Cardiac septum (tissue), 1 donor: ENCODE measurements at regions not wholly inside any gene's neighbourhood (a gene's known extent, or its start where the extent isn't known, plus 50 kb on each side); places are given as distances from the start of the nearest gene placed in this dataset.

Source experiments
- DNase-seq: peaks from one replicate; pipeline ENCODE4 v3.0.0-alpha.2; 2020; ENCODE audit warnings: low spot score
- intact Hi-C: fragments of 100-400 bp; cut with DNase I; formaldehyde crosslinking; loops from one replicate; pipeline ENCODE4 v1.14.0; 2022
- donor health status: DM: no; HTN: no; CAD: no.

DNA sequence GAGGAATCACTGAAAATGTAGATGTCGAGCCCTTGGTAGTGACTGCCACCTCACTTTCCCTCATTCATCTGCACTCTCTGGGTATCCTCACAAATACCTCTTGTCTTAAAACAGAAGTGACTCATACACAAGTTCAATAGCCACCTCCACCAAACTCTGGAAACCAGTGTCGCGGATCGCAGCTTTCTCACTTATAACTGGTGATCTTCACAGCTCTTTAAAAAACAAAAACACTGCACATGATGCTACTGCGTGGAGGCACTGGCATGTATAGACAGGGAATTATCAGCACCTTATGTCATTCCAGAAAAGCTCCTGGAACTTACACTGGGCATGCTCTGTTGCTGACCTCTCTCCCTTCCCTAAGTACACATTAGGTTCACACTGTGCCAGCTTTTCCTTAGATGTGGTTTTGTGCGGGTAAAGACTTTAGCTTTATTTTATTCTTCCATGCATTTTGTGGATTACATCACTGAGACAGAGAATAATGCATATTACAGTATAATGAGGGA is 425.5 kb upstream of the CADM1 start:
- no peak for DNase-seq
- intact Hi-C loops: no loop called here

DNA sequence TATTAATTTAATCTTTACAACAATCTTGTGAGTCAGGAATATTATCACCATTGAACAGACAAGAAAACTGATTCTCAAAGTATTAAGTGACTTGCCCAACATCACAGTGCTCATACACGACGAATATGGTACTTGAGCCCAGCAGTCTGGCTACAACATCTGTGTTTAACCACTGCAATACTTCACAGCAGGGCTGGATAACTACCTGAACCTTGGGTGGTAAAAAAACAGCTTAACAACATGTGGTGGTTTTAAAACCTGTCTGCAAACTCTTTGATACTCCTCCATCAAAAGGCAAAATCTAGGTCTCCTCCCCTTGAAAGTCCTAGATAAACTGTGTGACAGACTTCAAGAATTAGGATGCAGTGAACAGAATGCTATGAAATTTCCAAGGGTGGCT is 424.6 kb upstream of the CADM1 start:
- DNase-seq: no peak

DNA sequence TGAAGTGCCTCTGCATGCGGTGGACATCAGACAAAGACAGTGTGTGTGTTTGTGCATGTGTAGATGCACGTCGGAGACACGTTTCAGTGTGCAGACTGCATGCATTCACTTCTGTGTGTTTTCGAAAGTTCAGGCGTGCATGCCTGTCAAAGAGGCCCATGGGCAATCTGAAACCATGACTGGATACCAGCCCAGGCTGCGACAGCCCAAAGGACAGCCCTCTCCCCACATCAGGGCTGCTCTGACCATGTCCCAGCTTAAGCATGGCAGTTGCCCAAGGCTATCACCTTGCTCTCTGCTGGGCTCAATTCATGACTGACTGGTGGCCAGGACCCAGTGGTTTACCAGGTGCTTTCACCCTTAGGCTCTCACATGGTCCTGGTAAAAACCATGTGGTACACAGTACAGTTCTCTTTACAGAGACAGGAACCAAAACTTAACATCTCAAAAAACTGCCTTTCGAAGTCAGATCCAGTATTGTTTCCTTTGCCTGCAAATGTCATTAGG is 423.7 kb upstream of the CADM1 start:
- DNase-seq: no peak
- intact Hi-C loops: no loop called here

More for the DNA sequence above, 424.6 kb upstream of the CADM1 start:
- intact Hi-C loops: no loop called here

DNA sequence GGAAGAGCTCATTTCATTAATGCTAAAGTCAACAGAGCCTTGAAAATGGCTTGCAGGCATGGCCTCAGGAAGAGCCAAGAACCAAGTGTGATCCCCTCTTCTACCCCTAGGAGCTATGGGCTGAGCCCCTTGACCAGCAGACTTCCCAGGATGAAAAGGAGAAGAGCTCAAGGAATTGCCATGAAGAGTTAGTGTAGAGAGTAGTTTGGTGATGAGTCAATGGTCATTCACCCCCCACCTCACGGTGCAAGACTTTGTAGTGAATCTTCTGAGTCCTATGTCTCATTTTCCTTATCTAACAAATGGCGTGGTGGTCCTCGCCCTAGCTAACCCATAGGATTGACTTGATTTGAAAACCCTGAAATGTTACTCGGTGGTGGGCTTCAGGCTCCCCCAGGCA is 422.4 kb upstream of the CADM1 start:
- intact Hi-C loops: no loop called here
- no peak for DNase-seq

DNA sequence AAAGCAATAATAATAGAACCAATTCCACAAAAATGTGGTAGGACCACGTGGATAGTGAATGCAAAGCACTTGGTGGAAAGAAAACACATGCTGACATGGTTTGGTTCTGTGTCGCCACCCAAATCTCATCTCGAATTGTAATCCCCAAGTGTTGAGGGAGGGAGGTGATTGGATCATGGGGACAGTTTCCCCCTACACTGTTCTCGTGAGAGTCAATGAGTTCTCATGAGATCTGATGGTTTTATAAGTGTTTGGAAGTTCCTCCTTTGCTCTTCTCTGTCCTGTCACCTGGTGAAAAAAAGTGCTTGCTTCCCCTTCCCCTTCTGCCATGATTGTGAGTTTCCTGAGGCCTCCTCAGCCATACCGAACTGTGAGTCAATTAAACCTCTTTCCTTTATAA is 421.9 kb upstream of the CADM1 start:
- intact Hi-C loops: no loop called here
- DNase-seq: no peak

DNA sequence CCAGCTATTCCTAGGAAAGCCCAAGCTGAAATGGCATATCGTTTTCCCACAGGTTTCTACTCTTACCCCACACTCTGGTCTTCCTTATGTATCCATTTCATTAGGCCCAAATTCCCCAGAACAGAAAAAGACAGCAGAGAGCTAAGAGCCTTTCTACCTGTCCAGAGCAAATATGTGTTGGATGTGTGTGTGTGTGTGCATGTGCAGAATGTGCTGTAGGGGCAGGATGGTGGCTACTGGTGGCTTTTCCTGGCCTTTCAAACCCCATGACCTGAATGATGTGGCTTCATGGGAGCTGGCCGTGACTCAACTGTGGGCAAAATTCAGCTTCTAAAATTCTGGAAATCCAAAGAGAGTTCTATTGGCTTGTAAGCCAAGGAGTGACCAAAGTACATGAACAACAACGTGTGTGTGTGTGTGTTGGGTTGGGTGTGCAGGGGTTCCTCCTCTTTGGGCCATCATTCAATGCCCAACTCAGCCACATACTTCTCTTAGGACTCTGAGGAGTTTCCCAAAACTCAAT is 421.4 kb upstream of the CADM1 start:
- intact Hi-C loops: no loop called here
- no peak for DNase-seq

DNA sequence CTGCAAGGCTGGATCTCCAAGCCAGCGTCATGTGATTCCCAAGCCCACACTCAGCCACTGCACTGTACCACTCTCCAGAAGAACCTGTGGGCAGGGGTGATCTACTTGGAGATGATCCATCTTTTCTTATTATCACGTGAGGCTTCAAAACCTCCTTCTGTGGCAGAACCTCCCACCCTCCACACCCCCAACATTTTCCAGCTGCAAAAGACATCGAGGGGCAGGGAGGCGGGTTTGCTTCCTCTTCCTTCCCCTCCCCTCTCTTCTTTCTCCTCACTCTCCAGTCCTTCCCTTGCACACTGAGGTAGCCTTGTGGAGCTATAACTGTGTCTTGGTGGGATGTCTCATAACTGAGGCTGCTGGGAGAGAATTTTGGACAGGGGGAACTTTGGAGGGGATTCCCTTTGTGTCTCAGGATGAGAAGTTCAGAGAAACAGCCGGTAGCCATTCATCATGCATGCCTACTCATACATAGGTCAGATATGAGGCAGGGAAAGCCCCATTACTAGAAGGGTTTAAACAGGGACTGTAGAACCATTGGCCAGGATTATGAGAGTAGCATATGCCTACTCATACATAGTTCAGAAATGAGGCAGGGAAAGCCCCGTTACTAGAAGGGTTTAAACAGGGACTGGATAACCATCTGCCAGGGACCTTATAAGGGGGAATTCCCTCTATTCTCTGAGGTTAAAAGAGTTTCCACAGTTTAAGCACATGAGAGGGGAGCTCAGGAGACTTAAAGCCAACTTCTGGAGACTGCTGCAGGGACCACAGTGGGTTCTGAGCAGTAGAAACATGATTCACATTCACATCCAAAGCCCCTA is 420.7 kb upstream of the CADM1 start:
- intact Hi-C loops: no loop called here
- no peak for DNase-seq

DNA sequence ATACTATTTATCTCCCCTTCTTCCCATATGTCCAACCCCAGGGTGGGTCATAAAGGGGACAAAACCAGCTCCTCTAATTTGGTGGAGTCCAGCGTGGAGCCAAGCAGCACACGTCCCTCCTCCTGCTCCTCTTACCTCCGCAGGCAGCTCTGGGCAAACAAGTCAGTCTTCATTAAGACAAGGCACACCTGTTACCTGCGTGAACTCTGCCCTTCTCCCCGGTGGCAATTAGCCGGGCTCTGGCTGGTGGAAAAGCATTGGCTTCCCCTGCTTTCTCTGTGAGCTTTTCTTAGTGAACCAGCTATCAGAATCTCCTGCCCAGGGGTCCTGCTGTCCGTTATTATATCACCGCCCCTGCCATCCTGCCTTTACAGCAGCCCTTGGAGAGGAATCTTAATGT is 418.7 kb upstream of the CADM1 start:
- intact Hi-C loops: no loop called here

DNA sequence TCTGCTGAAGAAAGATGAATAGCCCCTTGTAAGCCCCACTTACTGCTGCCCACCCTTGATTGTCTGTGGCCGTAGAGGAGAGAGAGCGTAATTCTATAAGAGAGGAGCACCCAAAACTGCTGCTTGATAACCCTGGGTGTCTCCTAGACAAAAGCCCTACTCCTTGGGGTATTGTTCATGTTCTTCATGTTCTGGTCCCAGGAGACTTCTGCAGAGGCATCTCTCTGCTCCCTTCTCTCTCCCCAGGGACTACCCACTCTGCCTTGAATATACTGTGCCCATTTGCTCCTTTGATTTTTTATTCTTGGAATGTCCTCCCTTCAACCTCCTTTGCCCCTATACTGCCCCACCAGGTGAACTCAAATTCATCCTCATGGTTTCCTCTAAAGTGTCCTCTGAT is 417.8 kb upstream of the CADM1 start:
- intact Hi-C loops: no loop called here
- DNase-seq: no peak

More for the DNA sequence above, 418.7 kb upstream of the CADM1 start:
- no peak for DNase-seq

DNA sequence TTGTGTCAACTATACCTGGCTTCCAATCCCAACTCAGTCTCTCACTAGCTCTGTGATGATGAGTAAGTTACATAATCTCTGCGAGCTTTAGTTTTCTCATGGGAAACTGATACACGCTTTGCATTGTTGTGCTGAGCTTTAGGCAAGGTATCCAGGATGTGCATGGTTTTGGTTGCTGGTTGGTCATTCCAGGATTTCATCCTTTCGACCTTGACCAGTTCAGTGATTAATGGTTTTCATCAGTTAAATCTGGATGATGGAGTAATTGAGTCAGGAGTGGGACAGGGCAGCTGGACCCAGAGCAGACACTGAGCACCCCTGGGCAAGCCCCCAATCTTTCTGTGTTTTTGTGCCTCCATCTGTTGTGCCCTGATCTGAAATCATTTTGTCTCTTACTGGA is 417.3 kb upstream of the CADM1 start:
- intact Hi-C loops: no loop called here
- DNase-seq: no peak

DNA sequence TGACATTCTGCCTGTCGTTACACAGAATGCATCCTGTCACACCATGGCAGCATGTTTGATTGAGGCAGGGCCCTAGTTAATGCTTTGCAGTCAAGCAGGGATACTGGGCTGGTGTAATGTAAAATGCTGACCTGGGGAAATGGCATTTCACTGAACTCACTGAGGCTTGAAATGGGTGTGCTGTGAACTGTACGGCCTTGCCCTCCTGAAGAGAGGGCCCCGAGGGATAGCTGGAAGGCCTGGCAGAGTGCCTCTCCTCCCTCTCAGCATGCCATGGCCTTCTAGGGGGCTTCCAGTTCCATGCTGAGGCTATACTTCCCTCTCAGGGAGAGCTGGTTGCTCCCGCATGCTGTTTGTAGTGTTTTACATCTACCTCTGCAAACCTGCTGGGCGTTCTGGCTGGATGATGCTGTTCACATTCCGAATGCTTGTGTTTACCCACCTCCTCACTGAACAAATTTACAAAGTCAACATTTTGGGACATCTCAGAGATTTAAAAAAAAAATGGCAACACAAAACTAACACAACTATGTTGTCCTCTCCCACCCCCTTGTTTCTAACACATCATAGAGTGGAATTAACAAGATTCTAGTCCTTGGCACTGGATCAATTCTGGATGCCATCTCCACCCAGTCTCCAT is 416.7 kb upstream of the CADM1 start:
- DNase-seq: no peak
- intact Hi-C loops: no loop called here

DNA sequence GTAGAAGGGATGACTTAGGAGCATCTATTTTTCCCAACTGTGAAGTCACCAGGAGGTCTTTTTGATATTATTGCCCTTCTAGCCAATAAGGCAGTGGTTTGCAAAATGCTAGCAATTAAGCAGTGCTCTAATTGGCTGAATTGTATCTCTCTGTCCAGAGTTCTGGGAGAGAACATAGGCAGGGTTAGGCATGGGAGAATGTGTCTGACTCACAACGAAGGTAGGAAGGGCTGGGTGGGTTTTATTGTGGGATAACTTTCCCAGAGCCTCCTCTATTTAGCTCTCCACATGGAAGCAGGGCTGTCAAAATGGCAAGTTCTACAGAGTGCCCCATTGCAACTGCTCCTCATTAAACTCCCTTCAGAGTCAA is 415.9 kb upstream of the CADM1 start:
- intact Hi-C loops: no loop called here
- DNase-seq: no peak

DNA sequence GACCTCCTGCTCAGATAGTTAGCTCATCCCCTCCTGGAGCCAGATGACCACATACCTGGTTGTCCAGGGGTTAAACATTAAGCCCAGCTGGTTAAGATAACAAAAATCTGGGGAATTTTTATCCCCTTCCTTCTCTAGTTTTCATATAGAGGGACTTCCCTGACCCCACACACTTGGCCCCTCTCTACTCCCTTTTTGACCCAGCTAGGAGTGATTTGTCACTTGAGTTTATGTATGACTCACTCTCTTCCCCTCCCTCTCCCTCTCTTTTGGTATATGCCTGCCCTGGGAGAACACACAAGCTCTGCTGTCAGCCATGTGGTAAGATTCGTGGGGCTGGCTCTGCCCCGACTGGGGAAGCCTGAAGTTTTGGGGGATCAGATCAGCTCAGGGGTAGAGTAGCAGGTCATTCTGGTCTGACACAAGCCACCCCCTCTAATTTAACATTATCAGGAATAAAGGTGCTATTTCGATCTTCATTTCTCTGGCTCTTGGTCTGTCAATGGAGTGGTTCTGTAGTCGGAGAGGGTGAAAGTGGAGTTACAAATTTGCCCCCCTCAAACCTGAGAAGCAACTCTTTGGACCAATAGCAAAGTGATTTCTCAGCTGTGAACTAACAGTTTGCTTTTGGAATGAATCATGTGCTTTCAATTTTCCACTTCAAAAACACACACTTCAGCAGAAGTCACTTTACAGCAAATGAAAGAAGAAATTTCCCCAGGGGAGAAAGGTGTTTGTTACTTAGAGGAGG is 415.3 kb upstream of the CADM1 start:
- intact Hi-C loops: no loop called here
- DNase-seq: no peak

DNA sequence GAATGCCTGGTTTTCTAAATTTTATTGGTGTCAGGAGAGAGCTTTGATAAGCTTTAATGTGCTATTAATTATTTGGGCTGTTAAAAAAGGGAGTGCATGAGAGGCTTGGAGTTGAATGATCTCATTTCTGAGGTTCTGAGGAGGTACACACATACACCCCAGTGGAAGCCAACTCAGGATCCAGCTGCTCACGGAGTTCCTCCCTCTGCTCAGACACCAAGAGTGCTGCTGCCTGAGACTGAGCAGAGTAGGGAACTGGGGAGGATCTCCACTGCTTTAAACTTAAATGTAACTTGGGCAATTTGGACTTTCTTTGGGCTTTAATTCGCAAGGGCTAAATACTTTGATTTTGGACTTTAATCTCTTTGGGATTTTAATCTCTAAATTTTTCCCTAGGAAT is 414.4 kb upstream of the CADM1 start:
- intact Hi-C loops: no loop called here
- no peak for DNase-seq

DNA sequence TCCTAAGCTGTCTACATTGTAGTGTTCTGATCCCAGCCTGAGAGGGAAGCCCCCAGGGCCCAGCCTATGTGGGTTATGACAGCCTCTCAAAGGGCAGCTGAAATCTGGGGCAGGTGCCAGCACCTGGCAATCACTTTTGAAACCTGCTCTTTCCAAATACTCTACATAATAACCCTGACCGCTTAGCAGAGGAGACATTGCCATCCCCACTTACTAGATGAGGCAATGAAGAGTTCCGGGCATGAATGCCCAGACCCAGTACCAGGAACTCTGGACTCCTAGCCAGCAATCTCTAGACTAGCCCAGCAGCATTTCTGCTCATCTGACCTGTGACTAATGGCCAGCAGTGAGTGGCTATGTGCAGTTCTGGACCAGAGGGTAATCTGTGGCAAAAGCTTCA is 412.4 kb upstream of the CADM1 start:
- intact Hi-C loops: no loop called here
- DNase-seq: no peak

DNA sequence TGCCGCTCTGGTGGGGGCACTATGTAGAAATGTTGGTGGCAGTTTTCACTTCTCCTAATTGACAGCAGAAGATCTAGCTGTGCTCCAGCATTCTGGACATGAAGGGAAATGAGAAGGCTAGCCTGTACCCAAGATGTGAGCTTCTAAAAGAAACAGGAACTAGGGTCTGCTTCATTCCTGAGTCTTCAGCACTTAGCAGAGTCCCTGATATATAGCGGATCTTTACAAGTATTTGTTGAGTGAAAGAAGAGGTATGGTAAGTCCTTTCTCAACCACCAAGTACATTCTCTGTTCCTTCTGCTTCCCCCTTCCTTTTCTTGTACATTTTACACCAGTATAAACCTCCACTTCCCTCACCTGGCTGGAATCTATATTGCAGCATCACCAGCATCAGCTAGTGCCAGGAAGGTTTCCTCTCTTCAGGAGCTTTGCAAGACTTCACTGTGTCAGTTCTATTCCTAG is 408.3 kb upstream of the CADM1 start:
- intact Hi-C loops: no loop called here
- DNase-seq: no peak

DNA sequence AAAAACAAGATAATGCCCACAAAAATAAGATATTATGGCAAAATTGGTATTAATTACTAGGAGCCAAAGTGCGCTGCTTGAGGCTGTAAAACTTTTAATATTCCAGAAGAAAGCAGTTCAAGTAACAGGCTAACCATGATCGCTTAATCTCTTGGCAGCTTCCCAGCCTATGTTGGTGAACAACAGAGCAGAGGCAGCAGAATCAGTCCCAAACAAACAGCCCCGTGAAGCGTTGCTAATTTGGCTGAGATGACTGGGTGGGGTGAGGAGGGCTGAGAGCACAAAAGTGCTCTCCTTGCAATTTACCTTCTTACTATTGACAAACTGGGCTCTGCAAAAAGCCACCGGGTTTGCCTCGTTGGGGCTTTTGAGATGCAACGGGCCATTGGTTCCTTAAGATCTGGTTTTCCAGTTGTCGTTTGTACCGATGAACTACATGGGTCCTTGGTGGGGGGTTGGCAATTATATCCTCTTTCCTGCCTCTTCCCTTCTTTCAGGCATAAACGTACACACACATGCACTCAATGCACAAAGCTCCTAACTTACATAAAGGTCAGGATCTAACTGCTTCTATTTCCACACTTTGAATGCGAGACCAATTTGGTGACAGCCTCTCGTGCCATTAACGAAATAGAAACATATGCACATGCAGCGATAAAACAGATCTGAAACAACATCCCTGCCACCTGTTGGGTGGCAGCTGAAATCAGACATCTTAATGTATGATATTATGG is 407.6 kb upstream of the CADM1 start:
- no peak for DNase-seq
- intact Hi-C loops: no loop called here

DNA sequence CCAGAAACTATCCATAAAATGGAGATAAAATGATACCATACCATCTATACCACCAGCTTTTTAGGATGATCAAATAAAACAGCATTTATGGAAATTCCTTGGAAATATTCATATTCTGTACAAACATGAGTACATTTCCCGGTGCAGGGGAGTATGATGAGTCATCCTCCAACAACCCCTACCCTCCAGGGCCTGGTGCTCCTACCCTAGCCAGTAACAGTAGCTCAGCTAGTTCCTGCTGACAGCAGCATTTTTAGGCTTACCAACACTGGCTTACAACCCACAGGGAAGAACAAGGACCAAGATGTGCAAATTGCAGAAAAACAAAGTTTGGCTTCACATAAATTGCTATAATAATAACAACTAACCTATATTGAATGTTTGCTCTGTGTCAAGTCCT is 406.2 kb upstream of the CADM1 start:
- intact Hi-C loops: no loop called here
- no peak for DNase-seq

DNA sequence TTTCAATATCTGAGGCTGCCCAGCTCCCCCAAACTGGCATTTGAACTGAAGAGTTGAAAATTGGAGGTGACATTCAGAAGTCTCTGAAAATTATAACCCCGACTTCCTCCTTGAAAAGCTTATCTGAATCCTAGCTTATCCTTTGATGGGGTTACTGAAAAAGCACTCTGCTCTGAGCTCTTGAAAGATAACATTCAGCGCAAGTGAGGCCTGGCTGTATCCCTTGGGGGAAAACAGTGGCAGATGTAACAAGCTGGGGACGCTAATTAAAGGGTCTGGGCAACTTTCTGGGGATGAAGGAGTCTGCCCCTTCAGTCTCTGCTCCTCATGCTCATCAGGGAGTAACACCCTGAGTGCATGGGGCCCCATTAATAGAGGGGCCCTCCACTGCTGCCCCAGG is 402.0 kb upstream of the CADM1 start:
- no peak for DNase-seq
- intact Hi-C loops: no loop called here
